MG63 (cell line): ENCODE measurements at regions not wholly inside any gene's neighbourhood (a gene's known extent, or its start where the extent isn't known, plus 50 kb on each side); places are given as distances from the start of the nearest gene placed in this dataset.

Experiments used
- DNase-seq: peaks from one replicate; pipeline ENCODE4 v3.0.0-alpha.2; 2020
- H3K27me3 ChIP-seq: fragments of 250-450 bp; sonication (Bioruptor Pico); 2 replicates; pipeline ENCODE4 v1.5.1; 2020; ENCODE audit warnings: mild to moderate bottlenecking, moderate library complexity
- H3K36me3 ChIP-seq: fragments of 250-450 bp; sonication (Bioruptor Pico); 2 replicates; pipeline ENCODE4 v1.5.1; 2020; ENCODE audit warnings: mild to moderate bottlenecking, moderate library complexity
- H3K4me3 ChIP-seq: fragments of 250-450 bp; sonication (Bioruptor Pico); 2 replicates; pipeline ENCODE4 v1.5.1; 2020; ENCODE audit warnings: mild to moderate bottlenecking, moderate library complexity
- H3K9me3 ChIP-seq: fragments of 250-450 bp; sonication (Bioruptor Pico); 2 replicates; pipeline ENCODE4 v1.5.1; 2020; ENCODE audit warnings: mild to moderate bottlenecking, moderate library complexity

GRCh38 chr2:215711471-215712034, 275.7 kb upstream of the FN1 start:
- no peaks in the 10 kb centered on the region for H3K27me3 ChIP-seq
- no peaks in the 10 kb centered on the region for H3K9me3 ChIP-seq
- no peaks in the 10 kb centered on the region for H3K36me3 ChIP-seq
- no peak overlapping the region for H3K4me3 ChIP-seq
- no peak for DNase-seq

- Histone ChIP-seq H3K9me3 (no peaks in the 10 kb centered on the region), H3K4me3 (no peak overlapping the region)
These were observed 271.7 kb upstream of the FN1 start for GRCh38 chr2:215707608-215708007.

GRCh38 chr2:215705771-215706361, 270.0 kb upstream of the FN1 start:
- no peaks in the 10 kb centered on the region for H3K9me3 ChIP-seq
- no peak overlapping the region for H3K4me3 ChIP-seq
- H3K27me3 ChIP-seq = no peaks in the 10 kb centered on the region
- H3K36me3 ChIP-seq = no peaks in the 10 kb centered on the region
- peak; percentile 61 for DNase-seq

More at GRCh38 chr2:215707608-215708007, 271.7 kb upstream of the FN1 start:
- DNase-seq = no peak
- H3K36me3 ChIP-seq = no peaks in the 10 kb centered on the region
- H3K27me3 ChIP-seq = no peaks in the 10 kb centered on the region

- H3K9me3 ChIP-seq = no peaks in the 10 kb centered on the region
- DNase-seq = no peak
These were observed 269.4 kb upstream of the FN1 start for GRCh38 chr2:215705281-215705680.

GRCh38 chr2:215702116-215702902, 266.4 kb upstream of the FN1 start:
- Histone ChIP-seq H3K36me3 (no peaks in the 10 kb centered on the region), H3K9me3 (peaks cover 7% of the 10 kb centered on the region; the same call in 1 of the 2 replicates), H3K4me3 (no peak overlapping the region), H3K27me3 (no peaks in the 10 kb centered on the region)
- DNase-seq = no peak

More at GRCh38 chr2:215705281-215705680, 269.4 kb upstream of the FN1 start:
- Histone ChIP-seq H3K36me3 (no peaks in the 10 kb centered on the region), H3K27me3 (no peaks in the 10 kb centered on the region), H3K4me3 (no peak overlapping the region)

GRCh38 chr2:215699700-215700538, 264.1 kb upstream of the FN1 start:
- Histone ChIP-seq H3K4me3 (no peak overlapping the region), H3K36me3 (no peaks in the 10 kb centered on the region), H3K27me3 (no peaks in the 10 kb centered on the region), H3K9me3 (peaks cover 7% of the 10 kb centered on the region; the same call in 1 of the 2 replicates)
- DNase-seq = no peak

- peaks cover 7% of the 10 kb centered on the region; the same call in 1 of the 2 replicates for H3K9me3 ChIP-seq
- no peaks in the 10 kb centered on the region for H3K36me3 ChIP-seq
- H3K4me3 ChIP-seq = no peak overlapping the region
- no peaks in the 10 kb centered on the region for H3K27me3 ChIP-seq
- no peak for DNase-seq
These were observed 263.1 kb upstream of the FN1 start for GRCh38 chr2:215699018-215699417.

- DNase-seq = peak; percentile 74
- Histone ChIP-seq H3K9me3 (peaks cover 7% of the 10 kb centered on the region; the same call in 1 of the 2 replicates), H3K4me3 (no peak overlapping the region), H3K36me3 (no peaks in the 10 kb centered on the region), H3K27me3 (no peaks in the 10 kb centered on the region)
These were observed 262.7 kb upstream of the FN1 start for GRCh38 chr2:215698566-215698965.

GRCh38 chr2:215697496-215697895, 261.6 kb upstream of the FN1 start:
- Histone ChIP-seq H3K4me3 (no peak overlapping the region), H3K27me3 (no peaks in the 10 kb centered on the region), H3K9me3 (peaks cover 7% of the 10 kb centered on the region; the same call in 1 of the 2 replicates), H3K36me3 (no peaks in the 10 kb centered on the region)
- DNase-seq = no peak

- H3K27me3 ChIP-seq = no peaks in the 10 kb centered on the region
- H3K4me3 ChIP-seq = no peak overlapping the region
- H3K36me3 ChIP-seq = no peaks in the 10 kb centered on the region
- peaks cover 7% of the 10 kb centered on the region; the same call in 1 of the 2 replicates for H3K9me3 ChIP-seq
- no peak for DNase-seq
These were observed 261.1 kb upstream of the FN1 start for GRCh38 chr2:215697003-215697402.

- no peaks in the 10 kb centered on the region for H3K36me3 ChIP-seq
- H3K4me3 ChIP-seq = no peak overlapping the region
- no peak for DNase-seq
These were observed 260.0 kb upstream of the FN1 start for GRCh38 chr2:215695861-215696260.

GRCh38 chr2:215693999-215694580, 258.2 kb upstream of the FN1 start:
- Histone ChIP-seq H3K9me3 (peaks cover 3% of the 10 kb centered on the region; the same call in 1 of the 2 replicates), H3K27me3 (no peaks in the 10 kb centered on the region), H3K36me3 (no peaks in the 10 kb centered on the region), H3K4me3 (no peak overlapping the region)
- DNase-seq = no peak

More at GRCh38 chr2:215695861-215696260, 260.0 kb upstream of the FN1 start:
- Histone ChIP-seq H3K27me3 (no peaks in the 10 kb centered on the region), H3K9me3 (peaks cover 7% of the 10 kb centered on the region; the same call in 1 of the 2 replicates)

GRCh38 chr2:215693193-215693998, 257.5 kb upstream of the FN1 start:
- Histone ChIP-seq H3K27me3 (no peaks in the 10 kb centered on the region), H3K4me3 (no peak overlapping the region), H3K9me3 (no peaks in the 10 kb centered on the region), H3K36me3 (no peaks in the 10 kb centered on the region)
- DNase-seq = peak; percentile 21

GRCh38 chr2:215692387-215693079, 256.7 kb upstream of the FN1 start:
- no peaks in the 10 kb centered on the region for H3K9me3 ChIP-seq
- DNase-seq = peak; percentile 37
- H3K36me3 ChIP-seq = no peaks in the 10 kb centered on the region
- H3K4me3 ChIP-seq = no peak overlapping the region
- H3K27me3 ChIP-seq = no peaks in the 10 kb centered on the region

- Histone ChIP-seq H3K9me3 (no peaks in the 10 kb centered on the region), H3K27me3 (no peaks in the 10 kb centered on the region), H3K4me3 (no peak overlapping the region), H3K36me3 (no peaks in the 10 kb centered on the region)
- DNase-seq = no peak
These were observed 255.5 kb upstream of the FN1 start for GRCh38 chr2:215691346-215691745.
